HT1080 (cell line): ENCODE measurements at regions not wholly inside any gene's neighbourhood (a gene's known extent, or its start where the extent isn't known, plus 50 kb on each side); places are given as distances from the start of the nearest gene placed in this dataset.
A peak's percentile ranks its signal among the peaks of the same experiment; 100 is the strongest.
"Not testable (repeated sequence)": the region's sequence is repeated elsewhere in the genome, so short reads cannot be mapped to it uniquely, and the experiment has no call there.

Source experiments
- DNase-seq: peaks from one replicate; pipeline ENCODE4 v3.0.0-alpha.2; 2015; ENCODE audit warnings: low read depth

DNA sequence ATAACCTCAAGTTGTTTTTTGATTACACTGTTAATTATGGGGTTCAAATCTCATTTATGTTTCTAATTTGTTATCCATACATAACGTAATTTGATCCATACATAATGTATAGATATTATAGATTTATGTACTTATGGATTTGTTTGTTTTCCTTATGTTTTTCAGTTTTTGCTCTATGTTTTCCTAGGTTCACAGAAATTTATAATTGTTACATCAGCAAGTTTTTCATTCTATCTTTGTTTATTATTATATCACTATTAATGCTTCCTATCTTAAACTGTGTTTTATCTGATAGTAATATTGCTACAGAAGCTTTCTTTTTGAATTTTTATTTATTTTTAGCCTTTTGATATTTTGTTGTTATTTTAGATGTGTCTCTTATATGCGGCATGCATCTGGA lies 194.3 kb upstream of the SOX21 start:
- DNase-seq = no peak

GRCh38 chr13:94902722-94903407 lies 190.5 kb upstream of the SOX21 start:
- DNase-seq = no peak

DNA sequence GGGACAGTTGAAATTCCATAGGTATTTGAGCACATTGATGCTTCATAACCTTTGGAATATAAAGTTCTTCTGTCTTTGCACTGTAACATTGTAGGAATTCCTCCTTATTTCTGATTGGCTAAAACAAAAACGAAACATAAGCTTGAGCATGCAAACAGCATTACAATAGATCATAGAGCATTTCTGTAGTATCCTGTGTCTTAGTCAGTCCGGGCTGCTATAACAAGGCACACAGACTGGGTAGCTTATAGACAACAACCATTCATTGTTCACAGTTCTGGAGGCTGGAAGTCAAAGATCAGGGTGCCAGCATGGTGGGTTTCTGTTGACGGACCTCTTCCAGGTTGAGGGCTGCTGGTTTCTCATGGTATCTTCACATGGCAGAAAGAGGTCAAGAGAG lies 188.7 kb upstream of the SOX21 start:
- peak; percentile 6 for DNase-seq

DNA sequence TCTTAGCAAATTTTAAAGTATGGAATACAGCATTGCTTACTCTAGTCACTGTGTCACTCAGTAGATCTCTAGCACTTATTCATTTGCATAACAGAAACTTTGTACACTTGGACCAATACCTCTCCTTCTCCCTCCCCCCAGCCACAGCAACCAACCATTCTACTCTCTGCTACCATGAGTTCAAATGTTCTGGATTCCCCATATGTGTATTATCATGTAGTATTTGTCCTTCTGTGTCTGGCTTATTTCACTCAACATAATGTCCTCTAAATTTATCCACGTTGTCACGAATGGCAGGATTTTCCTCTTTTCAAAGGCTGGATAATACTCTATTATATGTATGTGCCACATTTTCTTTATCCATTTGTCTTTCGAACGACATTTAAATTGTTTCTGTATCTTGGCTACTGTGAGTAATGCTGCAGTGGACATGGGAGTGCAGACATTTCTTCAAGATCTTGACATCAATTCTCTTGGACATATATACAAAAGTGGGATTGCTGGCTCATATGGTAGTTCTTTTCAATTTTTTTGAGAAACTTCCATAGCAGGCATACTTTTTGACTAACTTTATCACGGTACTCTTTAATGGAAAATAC lies 184.5 kb upstream of the SOX21 start:
- no peak for DNase-seq

DNA sequence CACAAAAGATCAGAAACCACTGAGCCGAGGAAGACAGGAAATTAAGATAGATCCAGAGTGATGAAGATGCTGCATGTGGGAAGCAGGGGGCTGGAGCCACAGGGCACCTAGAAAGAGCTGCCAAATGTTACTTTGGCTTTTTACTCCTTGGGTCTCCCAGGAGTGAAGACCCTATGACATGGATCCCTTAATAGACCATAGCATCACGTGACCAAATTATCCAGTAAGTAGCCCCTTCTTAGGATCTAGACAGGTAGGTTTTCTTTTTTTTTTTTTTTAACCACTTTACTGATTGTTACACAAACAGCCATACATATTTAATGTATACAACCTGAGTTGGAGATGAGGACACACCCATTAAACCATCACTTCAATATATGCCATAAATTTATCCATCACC lies 183.9 kb upstream of the SOX21 start:
- DNase-seq = no peak

DNA sequence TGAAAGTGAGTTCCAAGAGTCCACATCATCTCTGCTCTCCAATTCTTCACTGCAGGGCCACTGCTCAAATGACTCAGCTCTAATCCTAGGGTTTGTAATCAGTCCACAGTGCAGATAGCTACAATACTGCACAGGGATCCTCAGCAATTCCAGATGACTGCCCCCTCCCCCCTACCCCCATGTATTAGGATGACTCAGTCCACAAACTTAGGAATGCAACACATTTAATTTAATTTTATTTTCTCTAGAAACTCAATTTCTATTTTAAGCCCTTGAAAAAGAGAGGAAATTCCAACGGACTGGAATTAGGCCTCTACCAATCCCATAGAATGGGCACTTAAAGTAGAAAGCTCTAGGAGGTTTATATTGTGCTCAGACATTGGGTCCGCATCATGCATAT lies 173.8 kb upstream of the SOX21 start:
- DNase-seq = peak; percentile 58

GRCh38 chr13:94880463-94880862 lies 168.1 kb upstream of the SOX21 start:
- DNase-seq = no peak

DNA sequence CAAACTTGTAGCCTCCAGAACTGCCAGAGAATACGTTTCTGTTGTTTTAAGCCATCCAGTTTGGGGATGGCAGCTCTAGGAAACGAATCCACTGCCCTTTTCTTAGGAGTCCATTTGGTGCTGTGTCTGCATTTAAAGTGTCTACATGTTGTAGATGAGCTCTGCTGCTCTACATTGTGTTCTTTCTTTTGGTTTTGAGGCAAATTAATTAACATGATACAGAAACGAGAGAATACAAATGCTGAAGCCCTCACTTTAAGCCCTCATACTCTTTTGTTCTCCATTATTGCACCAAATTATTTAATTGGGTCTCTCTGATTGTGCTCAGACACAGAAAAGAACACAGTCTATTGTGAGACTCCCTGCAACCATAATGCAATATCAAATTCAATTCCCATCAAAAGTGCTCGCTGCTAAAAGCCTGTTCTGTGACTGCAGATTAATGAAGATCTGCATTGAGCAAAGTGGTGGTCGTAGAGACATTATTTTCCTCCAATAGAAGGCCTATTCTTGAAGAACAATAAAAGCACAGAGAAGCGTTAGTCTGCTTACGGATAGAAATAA lies 166.3 kb upstream of the SOX21 start:
- DNase-seq = no peak

- no peak for DNase-seq
Observed at GRCh38 chr13:94864474-94864873, 152.1 kb upstream of the SOX21 start.

GRCh38 chr13:94860981-94861407 lies 148.6 kb upstream of the SOX21 start:
- DNase-seq = peak; percentile 53

DNA sequence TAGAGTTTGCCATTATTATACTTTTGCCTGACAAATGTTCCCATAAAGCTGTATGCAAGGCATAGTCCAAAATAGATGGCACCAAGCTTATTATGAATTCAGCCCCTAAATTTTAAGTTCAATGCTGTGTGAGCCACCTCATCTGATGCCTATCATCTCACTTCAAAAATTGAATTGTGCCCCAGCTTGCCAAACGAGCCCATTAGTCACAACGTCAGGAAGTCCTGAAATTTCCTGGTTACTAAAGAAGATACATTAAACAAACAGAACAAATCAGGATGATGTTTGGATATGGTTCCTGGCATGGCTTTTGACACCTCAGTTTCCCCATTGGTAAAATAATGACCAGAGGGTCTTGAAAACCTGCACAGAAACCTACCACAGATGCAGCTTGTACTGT lies 147.5 kb upstream of the SOX21 start:
- DNase-seq = no peak

- no peak for DNase-seq
Observed at GRCh38 chr13:94859278-94859691, 146.9 kb upstream of the SOX21 start.

GRCh38 chr13:94858856-94859255 lies 146.5 kb upstream of the SOX21 start:
- DNase-seq = no peak

GRCh38 chr13:94854688-94855087 lies 142.3 kb upstream of the SOX21 start:
- DNase-seq = no peak

- DNase-seq = no peak
Observed at GRCh38 chr13:94851576-94851975, 139.2 kb upstream of the SOX21 start.

- no peak for DNase-seq
Observed at GRCh38 chr13:94849254-94849653, 136.9 kb upstream of the SOX21 start.

DNA sequence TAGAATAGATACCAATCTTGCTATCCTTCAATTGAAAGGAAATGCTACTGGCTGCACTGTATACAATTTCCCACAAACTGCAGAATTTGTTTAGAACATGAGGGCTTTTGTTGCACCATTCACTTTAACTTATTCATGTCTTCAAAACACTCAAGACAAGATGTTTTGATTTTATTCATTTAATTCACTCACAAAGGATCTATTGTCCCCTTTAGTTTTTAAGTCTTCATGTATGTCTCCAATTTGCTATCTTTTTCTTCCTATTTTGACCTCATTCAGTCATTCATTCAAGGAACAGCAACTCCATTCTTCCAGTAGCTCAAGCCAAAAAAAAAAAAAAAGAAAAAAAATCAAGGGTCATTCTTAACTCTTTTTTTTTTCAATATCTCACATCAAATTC lies 130.6 kb upstream of the SOX21 start:
- DNase-seq = no peak

GRCh38 chr13:94837056-94837455 lies 124.7 kb upstream of the SOX21 start:
- not testable (repeated sequence) for DNase-seq

DNA sequence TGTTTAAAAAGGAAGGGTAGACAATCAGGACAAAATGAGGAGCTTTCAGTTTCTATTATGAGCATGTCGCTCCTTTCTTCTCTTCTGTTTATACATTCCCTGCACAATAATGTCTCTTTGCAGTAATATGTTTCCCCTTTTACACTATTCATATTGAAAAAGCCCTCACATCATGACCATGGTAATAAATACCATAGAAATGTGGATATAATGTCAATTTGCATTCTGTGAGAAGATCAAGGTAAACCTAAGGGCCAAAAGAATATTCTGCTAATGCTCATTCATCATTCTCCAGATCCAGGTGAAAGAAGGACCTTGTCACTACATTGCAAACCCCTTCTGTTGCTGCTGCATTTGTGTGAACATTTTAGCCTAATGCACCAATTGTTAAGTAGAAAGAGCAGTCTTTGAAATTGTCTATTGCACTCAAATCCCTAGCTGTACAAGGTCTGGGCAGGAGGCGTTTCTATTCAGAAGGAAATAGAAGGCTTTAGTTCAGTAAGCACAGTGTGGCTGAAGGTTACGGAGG lies 117.6 kb upstream of the SOX21 start:
- no peak for DNase-seq

GRCh38 chr13:94829185-94829836 lies 117.0 kb upstream of the SOX21 start:
- DNase-seq = no peak

DNA sequence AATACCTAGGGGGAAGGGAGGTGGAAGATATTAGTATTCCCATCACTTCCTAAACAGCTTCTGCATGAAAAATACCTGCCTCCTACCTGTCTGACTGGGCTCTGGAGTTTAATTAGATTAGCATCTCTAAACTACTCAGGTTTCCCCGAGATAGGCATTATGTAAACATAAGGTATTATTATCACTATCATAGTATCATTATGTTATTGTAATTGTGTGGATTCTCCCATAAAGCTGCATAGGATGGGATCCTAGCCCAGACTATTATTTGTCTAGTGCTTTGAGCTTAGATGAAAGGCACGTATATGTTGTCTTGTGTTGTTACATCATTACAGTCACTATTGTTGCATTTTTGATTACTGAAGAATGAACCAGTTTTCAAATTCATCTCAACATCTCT lies 115.2 kb upstream of the SOX21 start:
- DNase-seq = no peak

- DNase-seq = no peak
Observed at GRCh38 chr13:94825507-94825906, 113.2 kb upstream of the SOX21 start.
